Body of pancreas (tissue), 4 donors: ENCODE measurements at regions not wholly inside any gene's neighbourhood (a gene's known extent, or its start where the extent isn't known, plus 50 kb on each side); places are given as distances from the start of the nearest gene placed in this dataset.
"Not testable (repeated sequence)": the region's sequence is repeated elsewhere in the genome, so short reads cannot be mapped to it uniquely, and the experiment has no call there.

Experiments used
- ATAC-seq: fragments of 150-250 bp; one replicate; pipeline ENCODE4 v1.9.1; 2016
- DNase-seq, 4 donors: peaks; one replicate each; pipeline ENCODE4 v3.0.0-alpha.2; 2019
- H3K27ac ChIP-seq, 4 donors: fragments of 200-600 bp; sonication (generic); 1 replicate in 3 of 4; 2 replicates in 1 of 4; pipeline versions ENCODE4 v1.5.1 to v1.6.1; 2016 to 2019; ENCODE audit warnings: mild to moderate bottlenecking in 1 of 4, mixed read lengths in 1 of 4, moderate library complexity in 1 of 4
- H3K27me3 ChIP-seq, 2 donors: fragments of 200-600 bp; sonication (generic); one replicate each; pipeline ENCODE4 v1.6.0; 2016; ENCODE audit warnings: mild to moderate bottlenecking in 1 of 2
- H3K36me3 ChIP-seq, 2 donors: fragments of 200-600 bp; sonication (generic); replicated peaks in 1 of 2; 2 replicates each; pipeline ENCODE4 v1.5.1; 2016; ENCODE audit warnings: low read depth in 2 of 2; ENCODE audit not compliant: insufficient read depth in 1 of 2
- H3K4me1 ChIP-seq: fragments of 200-600 bp; sonication (generic); one replicate; pipeline ENCODE4 v1.6.0; 2016
- H3K4me3 ChIP-seq, 2 donors: fragments of 200-600 bp; sonication (generic); 1 replicate in 1 of 2; 2 replicates in 1 of 2; pipeline ENCODE4 v1.5.1; 2016 to 2019
- H3K9me3 ChIP-seq, 3 donors: fragments of 200-600 bp; sonication (generic); 1 replicate in 2 of 3; 2 replicates in 1 of 3; pipeline ENCODE4 v1.5.1; 2016
- CTCF ChIP-seq, 7 experiments: fragments of 450-650 bp in 4 of 7; fragments of 200-600 bp in 3 of 7; sonication (generic) in 3 of 7; IDR thresholded peaks; one replicate each; pipeline ENCODE4 v1.5.1; 2016 to 2019; ENCODE audit warnings: antibody characterized with exemption in 7 of 7
- POLR2A ChIP-seq, 3 donors: fragments of 450-650 bp; IDR thresholded peaks; one replicate each; pipeline ENCODE4 v1.6.1; 2016; ENCODE audit warnings: antibody characterized with exemption in 3 of 3, mild to moderate bottlenecking in 2 of 3
- WGBS, 2 donors: methylation state at CpG; one replicate each; pipeline ENCODE4 v1.1.5; 2017; 5-methylcytosine and 5-hydroxymethylcytosine counted together
- intact Hi-C: fragments of 100-400 bp; cut with DNase I; formaldehyde crosslinking; loops from one replicate; pipeline ENCODE4 v1.15.1; 2023

- WGBS, 2 donors: 77 to 81% methylated on average over 8 of the region's 8 CpGs
- Histone ChIP-seq H3K36me3 (no peaks in the 10 kb centered on the region), H3K4me1 (no peaks in the 10 kb centered on the region), H3K27ac (no peak overlapping the region), H3K27me3 (no peaks in the 10 kb centered on the region), H3K4me3 (no peak overlapping the region), H3K9me3 (no peaks in the 10 kb centered on the region)
- ATAC-seq: no peak
- intact Hi-C loops: no loop called here
- TF ChIP-seq POLR2A (IDR thresholded peaks at IDR 0.05) (no peak), CTCF (IDR thresholded peaks at IDR 0.05) (no peak)
- DNase-seq: no peak
Measured at GRCh38 chr2:139411236-139411635, 631.0 kb upstream of the NXPH2 start.

DNA sequence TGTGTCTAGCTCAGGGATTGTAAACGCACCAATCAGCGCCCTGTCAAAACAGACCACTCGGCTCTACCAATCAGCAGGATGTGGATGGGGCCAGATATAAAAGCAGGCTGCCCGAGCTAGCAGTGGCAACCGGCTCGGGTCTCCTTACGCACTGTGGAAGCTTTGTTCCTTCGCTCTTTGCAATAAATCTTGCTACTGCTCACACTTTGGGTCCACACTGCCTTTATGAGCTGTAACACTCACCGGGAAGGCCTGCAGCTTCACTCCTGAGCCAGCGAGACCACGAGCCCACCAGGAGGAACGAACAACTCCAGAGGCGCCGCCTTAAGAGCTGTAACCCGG, 630.6 kb upstream of the NXPH2 start:
- H3K27ac ChIP-seq, H3K4me1 ChIP-seq, H3K4me3 ChIP-seq, intact Hi-C loops, H3K36me3 ChIP-seq, DNase-seq, H3K27me3 ChIP-seq, ATAC-seq, H3K9me3 ChIP-seq: not testable (repeated sequence)
- WGBS, 2 donors: 78 to 86% methylated on average over 14 to 15 of the region's 15 CpGs

GRCh38 chr2:139410147-139410832, 630.1 kb upstream of the NXPH2 start:
- H3K27ac ChIP-seq, H3K4me1 ChIP-seq, H3K4me3 ChIP-seq, ATAC-seq, H3K9me3 ChIP-seq, intact Hi-C loops, H3K27me3 ChIP-seq, DNase-seq, H3K36me3 ChIP-seq: not testable (repeated sequence)
- 90 to 91% methylated on average over 19 to 40 of the region's 45 CpGs for WGBS, 2 donors

DNA sequence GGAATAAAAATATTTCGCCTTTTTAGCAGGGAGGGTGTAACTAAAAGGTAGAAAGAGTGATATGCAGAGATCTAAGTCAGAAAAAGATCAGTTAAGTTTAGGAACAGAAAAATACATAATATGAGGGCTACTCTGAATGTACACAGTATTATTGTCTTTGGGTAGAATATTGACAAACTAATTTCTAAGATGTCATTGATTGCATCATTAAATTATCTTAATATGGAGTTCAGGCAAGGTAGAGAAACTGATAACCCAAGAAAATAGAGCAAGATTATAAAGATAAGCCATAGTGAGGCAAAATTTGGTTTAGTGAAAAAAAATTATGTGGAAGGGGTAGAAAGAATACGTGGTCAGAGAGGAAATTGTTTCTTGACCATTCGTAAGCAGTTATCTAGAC, 629.0 kb upstream of the NXPH2 start:
- WGBS, 2 donors: 43 to 46% methylated on average over 3 of the region's 3 CpGs
- intact Hi-C loops: no loop called here
- ATAC-seq: no peak

GRCh38 chr2:139403948-139404347, 623.8 kb upstream of the NXPH2 start:
- no peak overlapping the region for H3K27ac ChIP-seq
- intact Hi-C loops: no loop called here
- 39 to 47% methylated on average over 2 of the region's 2 CpGs for WGBS, 2 donors
- no peak for TF ChIP-seq POLR2A (IDR thresholded peaks at IDR 0.05)
- TF ChIP-seq CTCF (IDR thresholded peaks at IDR 0.05): no peak
- no peaks in the 10 kb centered on the region for H3K36me3 ChIP-seq
- H3K4me1 ChIP-seq: no peaks in the 10 kb centered on the region
- no peak overlapping the region for H3K4me3 ChIP-seq
- ATAC-seq (no peak), DNase-seq (no peak)
- no peaks in the 10 kb centered on the region for H3K9me3 ChIP-seq
- H3K27me3 ChIP-seq: no peaks in the 10 kb centered on the region

More for the DNA sequence above, 629.0 kb upstream of the NXPH2 start:
- Histone ChIP-seq H3K9me3 (no peaks in the 10 kb centered on the region), H3K4me1 (no peaks in the 10 kb centered on the region), H3K4me3 (no peak overlapping the region), H3K27me3 (no peaks in the 10 kb centered on the region), H3K36me3 (no peaks in the 10 kb centered on the region), H3K27ac (no peak overlapping the region)
- no peak for TF ChIP-seq POLR2A (IDR thresholded peaks at IDR 0.05)
- no peak for TF ChIP-seq CTCF (IDR thresholded peaks at IDR 0.05)
- DNase-seq: no peak

GRCh38 chr2:139394801-139395200, 614.6 kb upstream of the NXPH2 start:
- H3K4me1 ChIP-seq: no peaks in the 10 kb centered on the region
- no peaks in the 10 kb centered on the region for H3K36me3 ChIP-seq
- H3K4me3 ChIP-seq: no peak overlapping the region
- H3K27me3 ChIP-seq: no peaks in the 10 kb centered on the region
- ATAC-seq (no peak), DNase-seq (no peak)
- no peaks in the 10 kb centered on the region for H3K9me3 ChIP-seq
- TF ChIP-seq CTCF (IDR thresholded peaks at IDR 0.05) (no peak), POLR2A (IDR thresholded peaks at IDR 0.05) (no peak)
- WGBS, 2 donors: 57 to 61% methylated on average over 2 of the region's 2 CpGs
- H3K27ac ChIP-seq: no peak overlapping the region
- intact Hi-C loops: no loop called here
